Renal cortical epithelial cell (primary cell): ENCODE measurements at regions not wholly inside any gene's neighbourhood (a gene's known extent, or its start where the extent isn't known, plus 50 kb on each side); places are given as distances from the start of the nearest gene placed in this dataset.

Experiments
- DNase-seq: peaks from one replicate; pipeline ENCODE4 v3.0.0-alpha.2; 2011; ENCODE audit warnings: low read depth

DNA sequence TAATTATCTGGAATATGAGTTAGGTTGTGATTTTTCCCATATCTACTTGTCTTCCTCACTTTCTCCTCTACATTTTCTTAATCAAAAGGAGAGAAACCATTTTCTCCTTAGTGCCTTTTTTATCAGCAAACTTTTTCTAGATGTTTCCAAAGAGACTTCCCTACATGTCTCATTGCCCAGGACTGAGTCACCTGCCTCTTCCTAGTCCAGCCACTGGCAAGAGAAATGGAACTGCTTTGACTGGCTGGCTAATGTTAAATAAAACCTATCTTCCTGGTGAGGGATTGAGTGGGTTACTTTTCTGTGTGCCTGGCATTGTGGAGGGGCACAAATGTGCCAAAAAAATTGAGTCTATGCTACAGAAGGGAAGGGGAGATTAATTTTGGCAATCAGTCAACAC is 52.1 kb upstream of the CD5L start:
- DNase-seq: peak; percentile 25

DNA sequence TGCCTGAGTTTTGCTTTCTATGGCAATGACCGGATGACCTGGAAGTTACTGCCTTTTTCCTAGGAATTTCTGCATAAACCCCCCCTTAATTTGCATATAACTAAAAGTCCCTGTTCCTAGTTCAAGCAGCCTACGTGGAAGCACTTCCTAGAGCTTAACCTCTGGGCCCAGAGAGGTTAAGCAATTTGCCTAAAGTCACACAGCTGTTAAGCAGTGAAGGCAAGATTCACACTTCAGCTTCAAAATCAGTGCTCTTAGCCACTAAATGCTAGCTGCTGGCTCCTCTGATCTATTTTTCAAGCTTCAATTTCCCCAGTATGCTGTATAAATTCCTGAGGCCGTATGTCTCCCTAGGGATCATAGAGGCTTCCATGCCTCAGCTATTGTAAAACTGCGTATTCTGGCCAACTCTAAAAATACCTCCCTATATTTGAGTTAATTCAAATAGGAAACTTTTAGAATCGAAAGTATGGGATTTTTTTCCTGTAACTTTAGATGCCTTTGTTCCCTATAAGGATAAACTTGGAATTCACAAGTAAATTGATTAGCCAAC is 53.1 kb upstream of the CD5L start:
- DNase-seq: no peak

DNA sequence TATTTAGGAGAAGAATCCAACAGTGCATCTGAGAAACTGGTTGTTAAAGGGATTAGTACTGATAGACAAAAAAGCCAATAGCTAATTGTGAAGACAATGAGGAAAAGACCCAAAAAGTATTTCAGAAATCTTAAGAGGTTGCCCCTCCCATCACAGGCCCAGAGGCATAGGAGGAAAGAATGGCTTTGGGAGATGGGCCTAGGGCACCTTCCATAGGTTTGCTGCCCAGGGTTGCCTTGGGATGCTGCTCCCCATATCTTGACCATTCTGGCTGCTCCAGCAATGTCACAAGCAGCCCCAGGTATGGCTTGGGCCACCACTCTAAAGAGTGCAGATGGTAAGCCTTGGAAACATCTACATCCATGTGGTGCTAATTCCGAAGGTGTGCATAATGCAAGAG is 68.7 kb upstream of the CD5L start:
- no peak for DNase-seq

DNA sequence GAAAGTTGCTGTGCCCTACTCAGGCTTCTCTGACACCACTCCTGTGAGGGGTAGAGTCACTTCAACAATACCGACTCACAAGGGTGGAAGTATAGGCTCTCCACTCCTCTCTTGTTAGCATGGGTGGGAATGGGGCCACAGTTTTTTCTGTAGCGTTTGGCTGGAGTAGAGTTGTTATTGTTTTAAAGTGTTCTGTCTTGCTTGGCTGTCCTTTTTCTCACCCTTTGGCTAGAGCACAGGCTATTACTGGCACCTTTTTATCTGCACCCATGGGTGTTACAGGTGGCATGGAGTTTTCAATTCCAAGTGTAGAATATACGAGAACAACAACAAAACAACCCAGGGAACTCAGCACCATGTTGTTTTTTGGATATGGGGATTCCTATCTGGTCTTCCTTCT is 74.3 kb upstream of the CD5L start:
- DNase-seq: no peak

DNA sequence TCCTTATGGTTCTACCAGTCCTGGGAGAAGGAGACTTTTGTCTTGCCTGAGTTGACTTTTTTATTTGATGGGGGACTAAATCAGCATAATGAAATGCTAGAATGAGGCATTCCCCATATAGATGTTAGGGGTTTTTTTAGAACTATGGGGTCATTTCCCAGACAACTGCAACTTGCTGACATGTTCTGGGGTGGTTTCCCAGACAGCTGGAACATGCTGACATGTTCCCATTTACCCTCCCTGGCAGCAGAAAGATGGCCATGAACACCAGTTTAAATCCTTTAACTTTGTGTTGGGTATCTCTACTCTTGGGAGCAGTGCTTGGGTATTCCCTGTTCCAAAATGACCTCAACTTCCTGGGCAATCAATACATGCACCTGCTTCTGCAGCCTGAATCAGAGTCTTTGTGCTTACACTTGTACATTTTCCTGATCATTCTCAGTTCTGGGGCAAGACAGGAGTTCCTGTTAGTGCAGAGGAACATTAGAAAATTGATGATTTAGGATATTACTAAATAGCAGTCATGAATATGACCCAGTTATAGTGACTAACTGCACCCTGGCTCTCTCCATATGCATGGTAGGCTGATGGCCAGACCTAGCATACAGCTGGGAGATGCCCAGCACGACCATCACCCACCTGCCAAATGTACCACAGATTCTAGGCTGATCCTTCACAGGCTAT is 75.4 kb upstream of the CD5L start:
- DNase-seq: no peak

DNA sequence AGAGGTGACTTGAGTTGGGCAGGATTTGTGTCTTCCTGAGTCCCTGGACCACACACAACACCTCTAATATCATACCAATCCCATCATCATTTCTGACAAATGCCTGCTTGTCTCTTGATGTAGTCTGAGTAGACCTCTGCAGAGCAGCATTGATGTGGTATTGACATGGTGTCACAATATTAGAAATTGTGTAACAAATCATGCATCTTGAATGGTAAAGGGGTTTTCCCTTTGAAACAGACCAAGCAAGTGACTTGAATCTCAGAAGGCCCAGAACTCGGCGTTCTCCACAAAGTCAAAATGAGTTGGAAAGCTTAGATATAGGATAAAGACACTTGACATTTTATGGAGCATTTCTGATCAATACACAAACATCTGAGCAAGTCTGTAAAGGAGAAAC is 72.7 kb upstream of the KIRREL1 start:
- no peak for DNase-seq

DNA sequence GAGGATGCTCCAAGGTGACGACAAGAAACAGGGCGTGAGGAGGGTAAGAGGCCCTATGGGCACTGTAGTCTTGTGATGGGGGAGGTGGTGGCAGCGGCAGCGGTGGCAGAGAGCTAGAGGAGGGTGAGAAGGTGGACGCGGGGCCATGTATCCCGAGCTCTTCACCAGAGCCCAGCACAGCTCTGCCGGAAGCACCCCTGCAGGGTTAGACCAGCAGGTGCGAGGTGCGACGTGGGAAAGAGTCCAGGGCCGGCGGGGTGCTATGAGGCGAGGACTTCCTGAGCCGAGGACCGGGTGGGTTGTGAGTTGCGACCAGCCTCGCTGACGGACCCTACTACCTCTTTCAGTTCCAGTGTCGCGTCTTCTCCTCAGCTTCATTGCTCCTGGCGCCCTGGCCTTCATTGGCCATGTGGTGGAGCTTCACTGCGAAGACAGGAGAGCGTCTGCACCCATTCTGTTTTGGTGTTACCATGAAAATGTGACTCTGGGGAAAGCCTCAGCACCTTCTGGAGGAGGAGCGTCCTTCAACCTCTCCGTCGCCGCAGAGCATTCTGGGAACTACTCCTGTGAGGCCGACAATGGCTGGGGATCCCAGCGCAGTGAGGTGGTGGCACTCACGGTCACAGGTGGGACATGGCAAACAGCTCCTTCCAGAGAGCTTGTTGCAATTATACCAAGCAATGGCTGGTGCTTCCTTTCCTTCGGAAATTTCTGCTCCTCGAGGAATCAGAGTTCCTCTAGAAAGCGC is 67.9 kb upstream of the KIRREL1 start:
- no peak for DNase-seq

DNA sequence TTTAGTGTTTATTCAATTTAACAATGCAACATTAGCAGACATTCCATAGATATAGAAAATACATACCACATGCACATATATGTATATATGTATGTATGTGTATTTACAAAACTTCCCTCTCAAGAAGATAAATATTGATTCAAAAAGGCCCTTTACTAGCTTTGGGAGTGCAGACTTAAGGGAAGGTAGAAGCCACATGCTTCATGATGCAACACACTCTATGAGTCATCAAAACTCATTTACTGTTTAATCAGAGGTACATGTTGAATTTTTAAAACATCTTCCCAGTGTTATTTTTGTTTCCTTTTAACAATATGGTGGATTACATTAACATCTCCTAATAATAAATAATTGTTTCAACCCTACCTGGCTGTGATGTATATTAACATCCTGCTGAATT is 61.4 kb upstream of the KIRREL1 start:
- peak; percentile 93 for DNase-seq

DNA sequence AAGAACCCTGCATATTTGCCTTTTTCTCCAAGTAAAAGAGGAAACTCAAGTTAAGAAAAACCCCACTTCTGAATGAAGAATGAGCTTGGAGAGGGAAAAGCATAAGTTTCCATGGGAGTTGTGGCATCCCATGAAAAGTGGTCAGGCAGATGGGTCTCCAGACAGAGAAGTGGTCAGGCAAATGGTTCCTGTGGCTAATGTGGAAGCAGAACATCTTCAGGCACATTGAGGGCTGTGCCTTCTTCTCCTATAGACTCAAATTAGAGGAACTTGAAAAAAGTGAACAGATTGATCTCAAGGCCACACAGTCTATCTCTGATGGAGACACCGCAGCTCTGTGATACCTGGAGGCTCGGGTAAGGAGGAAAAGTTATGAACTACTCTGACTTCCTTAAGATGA is 55.7 kb upstream of the KIRREL1 start:
- DNase-seq: no peak

DNA sequence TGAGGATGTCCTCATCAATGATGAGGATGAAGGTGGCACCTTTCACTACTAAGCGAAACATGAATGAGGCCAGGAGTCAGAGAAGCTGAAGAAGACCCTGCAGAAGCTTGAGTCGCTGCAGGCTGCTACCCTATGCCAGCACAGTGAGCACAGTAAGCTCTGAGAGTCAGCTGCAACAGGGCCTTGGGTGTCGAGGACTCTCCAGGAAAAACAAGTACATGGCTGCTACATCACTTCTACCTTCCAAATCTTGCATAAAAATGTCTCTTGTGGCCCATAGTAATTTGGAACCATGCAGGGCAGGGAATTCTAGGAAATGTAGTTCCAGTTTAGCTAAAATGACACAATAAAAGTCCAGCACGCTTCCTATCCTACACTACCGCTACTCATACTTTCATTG is 51.5 kb upstream of the KIRREL1 start:
- no peak for DNase-seq
